Activated CD4-positive, CD25-positive, alpha-beta regulatory T cell treated with anti-CD3 and anti-CD28 coated beads, Interleukin-2, amount 50 U/mL, for 24 hours (primary cell): ENCODE measurements at regions not wholly inside any gene's neighbourhood (a gene's known extent, or its start where the extent isn't known, plus 50 kb on each side); places are given as distances from the start of the nearest gene placed in this dataset.
"Not testable (repeated sequence)": the region's sequence is repeated elsewhere in the genome, so short reads cannot be mapped to it uniquely, and the experiment has no call there.

Experiments
- ATAC-seq, 2 donors: fragments of 150-1000 bp; cut with Tn5 transposase; one replicate each; pipeline ENCODE4 v1.10.0; 2021; ENCODE audit warnings: mild to moderate bottlenecking in 1 of 2, moderate library complexity in 1 of 2

DNA sequence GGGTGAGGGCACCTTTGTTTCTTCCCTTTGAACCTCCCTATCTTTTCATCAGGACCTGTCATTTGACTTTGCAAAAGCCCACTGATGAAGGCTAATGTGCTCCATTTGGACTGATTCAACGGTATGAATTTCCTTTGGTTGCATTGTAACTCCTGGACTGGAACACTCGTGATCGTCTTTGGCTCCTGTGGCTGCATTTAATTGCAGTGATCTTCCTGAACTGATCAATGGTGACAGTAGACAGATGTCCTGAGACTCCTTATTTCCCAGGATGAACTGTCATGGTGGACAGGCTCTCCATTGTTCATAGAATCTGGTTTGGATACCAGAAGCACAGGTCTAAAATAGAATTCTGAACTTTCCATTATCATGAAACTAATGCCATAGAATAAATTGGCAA, 224.8 kb upstream of the GAP43 start:
- no peak for ATAC-seq

- no peak for ATAC-seq
Observed at GRCh38 chr3:115399750-115400149, 223.6 kb upstream of the GAP43 start.

DNA sequence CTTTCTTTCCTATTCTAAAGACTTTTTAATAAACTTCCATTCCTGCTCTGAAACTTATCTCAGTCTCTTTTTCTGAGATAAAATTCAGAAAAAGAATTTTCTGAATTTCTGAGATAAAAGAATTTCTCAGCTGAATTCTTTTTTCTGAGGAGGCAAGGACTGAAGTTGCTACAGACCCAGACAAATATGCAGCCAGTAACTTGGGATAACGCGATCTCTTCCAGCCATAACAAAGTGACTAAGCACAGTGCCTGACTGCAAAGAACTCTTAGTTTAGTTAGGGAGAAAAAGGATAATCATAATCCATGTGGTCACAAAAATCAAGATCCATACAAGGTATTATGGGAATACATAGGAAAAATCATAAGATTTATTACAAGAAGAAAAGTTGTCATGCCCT, 222.0 kb upstream of the GAP43 start:
- no peak for ATAC-seq

GRCh38 chr3:115401851-115402501, 221.3 kb upstream of the GAP43 start:
- no peak for ATAC-seq

GRCh38 chr3:115402651-115403050, 220.7 kb upstream of the GAP43 start:
- no peak for ATAC-seq

- no peak for ATAC-seq
Observed at GRCh38 chr3:115403786-115404185, 219.5 kb upstream of the GAP43 start.

- ATAC-seq, result no peak
Observed at GRCh38 chr3:115409596-115409995, 213.7 kb upstream of the GAP43 start.

DNA sequence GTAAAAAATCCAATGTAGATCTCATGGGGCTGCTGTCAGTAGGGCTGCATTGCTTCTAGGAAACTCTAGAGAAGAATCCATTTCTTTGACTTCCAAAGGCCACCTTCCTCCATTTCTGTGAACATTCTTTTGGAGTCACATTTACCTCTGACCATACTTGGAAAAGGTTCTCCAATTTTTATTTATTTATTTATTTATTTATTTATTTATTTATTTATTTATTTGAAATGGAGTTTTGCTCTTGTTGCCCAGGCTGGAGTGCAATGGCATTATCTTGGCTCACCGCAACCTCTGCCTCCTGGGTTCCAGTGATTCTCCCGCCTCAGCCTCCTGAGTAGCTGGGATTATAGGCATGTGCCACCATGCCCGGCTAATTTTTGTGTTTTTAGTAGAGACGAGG, 208.7 kb upstream of the GAP43 start:
- not testable (repeated sequence) for ATAC-seq

GRCh38 chr3:115415246-115415996, 207.9 kb upstream of the GAP43 start:
- no peak for ATAC-seq

- ATAC-seq, result no peak
Observed at GRCh38 chr3:115418583-115418982, 204.7 kb upstream of the GAP43 start.

GRCh38 chr3:115420086-115420485, 203.2 kb upstream of the GAP43 start:
- ATAC-seq, result no peak

DNA sequence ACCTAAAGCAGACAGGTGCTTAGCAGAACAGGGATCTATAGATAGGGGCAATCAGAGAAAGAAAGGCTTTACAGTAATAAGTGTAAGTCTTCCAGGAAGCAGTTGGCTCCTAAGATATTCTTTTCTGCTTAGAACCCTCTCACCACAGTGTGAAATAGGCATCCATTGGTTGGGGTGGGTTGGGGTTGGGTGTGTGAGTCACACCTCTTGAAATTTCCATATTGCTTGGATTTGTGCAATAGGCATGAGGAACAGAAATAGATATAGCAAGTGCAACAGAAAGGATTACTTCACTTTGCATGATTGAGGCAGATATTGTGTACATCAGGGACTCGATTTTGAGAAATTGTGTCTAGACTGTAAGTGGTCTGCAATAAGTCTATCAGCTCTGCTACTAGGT, 200.1 kb upstream of the GAP43 start:
- ATAC-seq, result no peak

DNA sequence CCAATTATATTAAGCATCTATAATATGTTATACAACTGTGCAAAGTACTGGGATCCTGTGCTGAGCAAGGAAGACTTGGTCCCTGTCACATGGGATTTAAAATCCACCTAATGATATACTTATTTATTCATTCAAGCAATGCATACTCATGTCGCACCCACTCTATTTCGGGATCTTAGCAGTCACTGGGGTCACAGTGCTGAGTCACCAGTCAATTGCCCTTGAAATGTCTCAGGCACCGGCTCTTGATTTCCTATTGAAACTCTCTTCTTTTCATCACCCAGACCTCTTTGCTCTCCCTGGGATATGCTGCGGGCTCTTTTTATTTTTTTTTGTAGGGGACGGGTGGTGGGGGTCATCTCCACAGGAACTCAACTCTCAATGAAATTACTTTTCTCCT, 194.5 kb upstream of the GAP43 start:
- no peak for ATAC-seq

- ATAC-seq, result no peak
Observed at GRCh38 chr3:115436767-115437301, 186.5 kb upstream of the GAP43 start.

DNA sequence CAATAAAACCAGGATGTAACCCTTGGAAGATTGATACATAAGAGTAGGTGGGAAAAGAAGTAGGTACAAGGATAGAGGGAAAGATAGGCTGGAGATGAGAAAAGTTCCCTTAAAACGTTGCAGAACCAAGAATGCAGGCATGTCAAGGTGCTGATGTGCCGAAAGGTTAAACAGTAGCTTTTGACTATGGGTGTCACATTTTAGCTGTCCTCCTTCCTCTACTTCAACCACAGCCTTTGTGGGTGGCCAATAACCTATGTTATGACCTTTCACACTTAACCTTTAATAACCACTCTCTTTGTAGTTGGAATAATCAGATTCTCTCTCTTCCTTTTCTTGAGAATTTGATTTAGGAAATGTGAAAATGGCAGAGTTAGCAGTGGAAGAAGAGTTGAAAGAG, 184.5 kb upstream of the GAP43 start:
- ATAC-seq, result no peak

DNA sequence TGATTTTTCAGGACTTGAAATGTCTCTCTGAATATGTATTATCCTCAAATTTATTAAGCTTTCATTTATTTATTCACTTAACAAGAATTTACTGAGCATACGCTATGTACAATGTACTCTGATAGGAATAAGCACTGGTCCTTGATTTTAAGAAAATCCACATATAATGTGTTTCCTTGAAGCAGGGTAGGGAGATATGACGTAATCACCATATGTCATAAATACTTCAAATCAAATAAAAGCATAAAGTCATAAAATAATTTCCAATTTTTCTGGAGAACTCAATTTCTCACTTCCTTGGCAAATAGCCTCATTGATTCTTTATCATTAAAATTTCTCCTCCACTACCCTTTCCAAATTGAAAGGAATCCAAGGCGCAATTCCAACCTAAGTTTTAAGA, 177.8 kb upstream of the GAP43 start:
- ATAC-seq, result no peak

DNA sequence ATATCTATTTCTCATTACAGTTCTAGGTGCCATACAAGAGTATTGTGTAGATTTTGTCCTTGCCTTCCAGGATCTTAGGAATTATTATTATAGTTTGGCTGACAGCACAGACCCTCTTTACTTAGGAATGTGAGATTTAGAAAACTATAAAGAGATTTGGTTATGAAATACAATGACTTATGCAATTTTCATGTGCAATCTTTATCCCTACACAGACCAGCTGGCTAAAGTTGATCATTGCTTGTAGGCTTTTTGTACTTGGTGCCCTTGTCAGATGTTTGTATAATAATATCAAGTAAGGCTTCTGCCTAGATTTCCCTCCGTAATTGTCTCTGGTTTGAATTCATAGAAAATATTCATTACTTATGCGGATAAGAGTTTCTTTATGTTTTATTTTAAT, 174.5 kb upstream of the GAP43 start:
- ATAC-seq, result no peak

- no peak for ATAC-seq
Observed at GRCh38 chr3:115450036-115450435, 173.3 kb upstream of the GAP43 start.

- ATAC-seq, result no peak
Observed at GRCh38 chr3:115464036-115464435, 159.3 kb upstream of the GAP43 start.

DNA sequence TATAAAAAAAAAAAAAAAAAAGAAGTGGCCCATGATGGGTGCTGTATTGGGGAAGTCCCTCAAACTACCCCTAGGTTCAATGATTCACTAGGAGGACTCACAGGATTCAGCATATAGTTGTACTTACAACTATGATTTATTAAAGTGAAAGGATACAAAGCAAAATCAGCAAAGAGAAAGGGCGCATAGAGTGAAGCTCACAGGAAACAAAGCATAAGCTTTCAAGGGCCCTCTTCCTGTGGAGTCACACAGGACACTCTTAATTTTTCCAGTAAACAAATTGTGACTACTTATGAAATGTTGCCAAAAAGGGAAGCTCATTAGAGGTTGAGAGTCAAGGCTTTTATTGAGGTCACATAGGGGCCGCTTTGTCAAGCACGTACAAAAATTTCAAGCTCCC, 153.7 kb upstream of the GAP43 start:
- no peak for ATAC-seq

GRCh38 chr3:115470254-115470653, 153.1 kb upstream of the GAP43 start:
- no peak for ATAC-seq

DNA sequence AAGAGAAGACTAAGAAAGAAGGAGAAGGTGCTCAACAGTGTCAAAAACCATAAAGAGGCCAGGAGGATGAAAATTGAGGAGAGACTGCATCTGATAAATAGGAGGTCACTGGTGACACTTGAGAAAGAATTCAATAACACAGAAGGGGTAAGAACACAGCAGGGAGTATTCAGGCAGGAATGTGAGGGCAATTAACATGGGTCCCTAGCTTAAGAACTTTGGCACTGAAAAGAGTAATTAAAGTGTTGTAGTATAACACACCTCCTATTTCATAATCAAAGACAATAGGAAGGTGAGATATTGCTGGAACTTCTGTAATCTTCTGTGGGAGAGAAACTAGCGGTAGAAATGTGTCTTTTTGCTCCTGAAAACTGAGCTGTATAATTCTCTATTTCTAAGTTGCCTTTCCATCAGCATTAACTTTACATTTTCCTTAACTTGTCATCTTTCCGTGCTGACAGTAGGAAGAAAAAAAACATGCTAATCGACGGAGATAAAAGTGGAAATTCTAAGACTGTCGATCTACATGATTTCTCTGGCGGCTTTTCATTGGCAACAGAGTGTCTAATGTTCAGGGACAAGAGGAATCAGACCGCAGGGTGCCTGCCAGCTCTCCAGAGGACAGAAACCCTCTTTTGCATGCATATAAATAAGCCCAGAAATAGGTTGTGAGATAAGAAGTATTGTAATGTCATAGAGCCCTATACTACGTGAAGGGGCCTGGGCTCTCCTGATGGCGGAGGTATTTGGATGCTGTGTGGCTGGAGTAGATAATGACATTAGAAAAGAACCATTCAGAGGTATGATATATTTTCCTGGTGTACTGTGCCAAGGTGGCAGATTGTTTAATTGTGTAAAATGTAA, 147.9 kb upstream of the GAP43 start:
- ATAC-seq, result no peak

DNA sequence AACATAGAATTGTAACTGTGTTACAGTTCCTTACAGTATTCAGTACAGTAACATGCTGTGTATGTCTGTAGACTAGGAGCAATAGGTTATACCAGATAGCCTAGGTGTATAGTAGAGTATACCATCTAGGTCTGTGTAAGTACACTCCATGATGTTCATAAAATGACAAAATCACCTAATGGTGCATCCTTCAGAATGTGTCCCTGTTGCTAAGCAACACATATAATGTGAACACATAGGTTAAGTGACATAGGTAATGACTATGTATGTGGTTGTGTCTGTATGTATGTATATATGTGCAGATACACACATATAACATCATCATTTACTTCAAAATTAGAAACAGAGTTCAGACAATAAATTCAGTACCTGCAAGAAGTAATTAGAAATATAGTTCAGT, 146.8 kb upstream of the GAP43 start:
- no peak for ATAC-seq
